Heart right ventricle (tissue), 16 donors: ENCODE measurements at regions not wholly inside any gene's neighbourhood (a gene's known extent, or its start where the extent isn't known, plus 50 kb on each side); places are given as distances from the start of the nearest gene placed in this dataset.
A peak's percentile ranks its signal among the peaks of the same experiment; 100 is the strongest.

Experiments used
- ATAC-seq, 8 donors: fragments of 200-7000 bp; cut with Tn5 transposase; one replicate each; pipeline ENCODE4 v1.9.1; 2020; ENCODE audit warnings: mild to moderate bottlenecking in 8 of 8, moderate library complexity in 8 of 8, moderate number of reproducible peaks in 1 of 8
- DNase-seq, 2 donors: peaks; one replicate each; pipeline ENCODE4 v3.0.0-alpha.2; 2020
- H3K27ac ChIP-seq, 10 donors: fragments of 200-600 bp; sonication (generic) in 2 of 10; one replicate each; pipeline versions ENCODE4 v1.5.0 to v1.8.0; 2020 to 2022; ENCODE audit warnings: mild to moderate bottlenecking in 3 of 10
- H3K27me3 ChIP-seq, 7 donors: fragments of 200-600 bp; one replicate each; pipeline ENCODE4 v1.8.0; 2021 to 2022; ENCODE audit warnings: mild to moderate bottlenecking in 2 of 7
- H3K36me3 ChIP-seq, 9 donors: fragments of 200-600 bp; sonication (generic) in 1 of 9; one replicate each; pipeline versions ENCODE4 v1.5.0 to v1.8.0; 2020 to 2022; ENCODE audit warnings: mild to moderate bottlenecking in 2 of 9
- H3K4me1 ChIP-seq, 9 donors: fragments of 200-600 bp; sonication (generic) in 1 of 9; one replicate each; pipeline versions ENCODE4 v1.5.0 to v1.8.0; 2020 to 2022; ENCODE audit warnings: mild to moderate bottlenecking in 4 of 9
- H3K4me3 ChIP-seq, 10 donors: fragments of 200-600 bp; sonication (generic) in 2 of 10; one replicate each; pipeline versions ENCODE4 v1.5.0 to v1.8.0; 2020 to 2022; ENCODE audit warnings: mild to moderate bottlenecking in 7 of 10, moderate library complexity in 2 of 10
- H3K9me3 ChIP-seq, 11 donors: fragments of 200-600 bp in 10 of 11; sonication (generic) in 2 of 11; one replicate each; pipeline versions ENCODE4 v1.5.0 to v1.8.0; 2013 to 2022; ENCODE audit warnings: mild to moderate bottlenecking in 2 of 11, control low read depth in 1 of 11, moderate library complexity in 1 of 11
- WGBS, 2 donors: extraction: QIAGEN DNeasy Blood & Tissue Kit; methylation state at CpG; one replicate each; pipeline ENCODE4 v1.1.7; 2013; ENCODE audit warnings: inconsistent platforms in 1 of 2; 5-methylcytosine and 5-hydroxymethylcytosine counted together
- intact Hi-C, 10 donors: fragments of 100-400 bp; cut with DNase I; formaldehyde crosslinking; loops; one replicate each; pipeline versions ENCODE4 v1.11.1 to v1.14.2; 2022
- TF ChIP-seq, protein P1 (sequence below), 9 donors: fragments of 200-600 bp; sonication (generic) in 2 of 9; IDR thresholded peaks; one replicate each; pipeline versions ENCODE4 v1.5.0 to v1.8.0; 2021 to 2022; ENCODE audit warnings: antibody characterized with exemption in 9 of 9, mild to moderate bottlenecking in 5 of 9, moderate library complexity in 1 of 9
- donor health status: Arrhythmogenic right ventricular cardiomyopathy.
- donor health status: ischemic (EF 13 %, LVEDD 7.1; RV severe dilation, severe dysfunction).
- donor health status: healthy with polysubstance abuse.
- donor health status: DM: no; HTN: yes; CAD: no.
- donor health status: DM: no; HTN: no; CAD: no.
- donor health status: ischemic (EF 25% LVEDD 6.9; RV normal size, moderate dysfunction).
- donor health status: ischemic (EF 25% LVEDD 5.7; RV mildly dilated, moderate dysfunction).
- donor health status: healthy.
- donor health status: DM: yes; HTN: yes; CAD: no.
- donor health status: Ischemic cardiomyopathy.
- donor health status: ischemic (EF 35%, LVEDD 5.7; RV mildly dilated, moderate dysfunction).
- donor health status: nonischemic (EF 11% LVEDD 7.7; RV severe dilation, severe dysfunction).
- donor health status: DM: yes; HTN: yes; CAD: no.
- donor health status: PGD.
- donor health status: ischemic (EF 29% LVEDD 5.4; RV normal size, mild dysfunction).
- donor health status: nonischemic (EF 23%, LVEDD 6.1; RV moderate dilation, normal function).

DNA sequence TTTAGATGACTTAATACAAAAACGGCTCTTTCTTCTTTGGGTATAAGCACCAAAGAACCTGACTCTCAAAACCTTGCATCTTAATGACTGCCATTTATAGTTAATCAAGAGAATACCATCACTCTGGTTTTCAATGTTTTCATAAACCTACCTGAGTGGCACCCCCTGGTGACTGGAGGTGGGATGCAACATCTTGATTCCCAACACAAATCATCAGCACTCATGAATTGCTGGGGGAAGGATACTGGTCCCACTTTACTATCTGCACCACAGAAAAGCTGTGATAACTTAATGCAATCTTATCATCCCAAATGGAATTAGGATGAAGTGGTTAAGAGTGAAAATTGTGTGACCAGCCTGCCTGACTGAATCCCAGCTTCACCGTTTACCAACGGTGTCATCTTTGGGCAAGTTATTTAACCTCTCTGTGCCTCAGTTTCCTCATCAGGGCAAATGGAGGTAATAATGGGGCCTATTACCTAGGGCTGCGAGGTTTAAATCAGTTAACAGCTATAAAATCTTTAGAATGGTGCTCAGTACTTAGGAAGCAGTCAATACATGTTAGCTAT, 366.4 kb downstream of the KLF12 start:
- ATAC-seq = no peak
- peak overlapping the region in 7 of 10 donors; percentile 21 to 81 (median 69) for H3K27ac ChIP-seq
- 76 to 77% methylated on average over 4 of the region's 4 CpGs for WGBS, 2 donors
- DNase-seq = no peak
- H3K4me3 ChIP-seq = no peak overlapping the region
- peaks cover 0 to 9% (median 0%) of the 10 kb centered on the region in 9 donors for H3K36me3 ChIP-seq
- no peaks in the 10 kb centered on the region for H3K27me3 ChIP-seq
- intact Hi-C loops = loop anchor here in 4 of 10 donors (5.0 to 10.0 kb wide), 4 partner anchors 277 to 1457 kb away; partner anchors contain the start of gene KLF12 (in 1 of the 4)
- no peaks in the 10 kb centered on the region for H3K9me3 ChIP-seq
- TF ChIP-seq, protein P1, sequence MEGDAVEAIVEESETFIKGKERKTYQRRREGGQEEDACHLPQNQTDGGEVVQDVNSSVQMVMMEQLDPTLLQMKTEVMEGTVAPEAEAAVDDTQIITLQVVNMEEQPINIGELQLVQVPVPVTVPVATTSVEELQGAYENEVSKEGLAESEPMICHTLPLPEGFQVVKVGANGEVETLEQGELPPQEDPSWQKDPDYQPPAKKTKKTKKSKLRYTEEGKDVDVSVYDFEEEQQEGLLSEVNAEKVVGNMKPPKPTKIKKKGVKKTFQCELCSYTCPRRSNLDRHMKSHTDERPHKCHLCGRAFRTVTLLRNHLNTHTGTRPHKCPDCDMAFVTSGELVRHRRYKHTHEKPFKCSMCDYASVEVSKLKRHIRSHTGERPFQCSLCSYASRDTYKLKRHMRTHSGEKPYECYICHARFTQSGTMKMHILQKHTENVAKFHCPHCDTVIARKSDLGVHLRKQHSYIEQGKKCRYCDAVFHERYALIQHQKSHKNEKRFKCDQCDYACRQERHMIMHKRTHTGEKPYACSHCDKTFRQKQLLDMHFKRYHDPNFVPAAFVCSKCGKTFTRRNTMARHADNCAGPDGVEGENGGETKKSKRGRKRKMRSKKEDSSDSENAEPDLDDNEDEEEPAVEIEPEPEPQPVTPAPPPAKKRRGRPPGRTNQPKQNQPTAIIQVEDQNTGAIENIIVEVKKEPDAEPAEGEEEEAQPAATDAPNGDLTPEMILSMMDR (IDR thresholded peaks at IDR 0.05) = peak in 6 of 9 donors; percentile 5 to 50 (median 30)
- H3K4me1 ChIP-seq = peaks cover 0 to 37% (median 33%) of the 10 kb centered on the region in 9 donors

DNA sequence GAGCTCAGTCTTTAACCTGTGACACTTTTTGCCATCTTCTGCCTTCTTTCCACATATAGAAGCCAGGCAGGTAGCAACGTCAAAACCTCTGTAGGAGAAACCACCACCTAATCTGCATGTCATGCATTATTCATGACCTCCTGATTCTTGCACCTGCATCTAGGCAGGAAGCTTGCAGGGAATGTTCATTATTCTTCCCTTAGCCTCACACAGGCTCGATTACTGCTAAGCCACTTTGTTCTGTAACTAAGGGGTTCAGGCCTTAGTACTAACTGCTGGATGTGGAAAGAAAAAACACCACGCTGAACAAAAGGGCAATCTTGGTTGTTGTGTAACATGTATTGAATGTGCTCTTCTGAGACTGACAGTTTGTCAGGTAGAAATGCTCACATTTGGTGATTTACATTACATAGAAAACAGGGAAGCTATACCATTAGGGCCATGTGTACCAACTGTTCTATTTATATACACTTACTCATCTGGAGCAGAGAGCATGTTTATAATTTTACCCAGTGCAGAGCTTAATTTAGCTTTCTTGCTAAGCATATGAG, 366.9 kb downstream of the KLF12 start:
- Histone ChIP-seq H3K27me3 (no peaks in the 10 kb centered on the region), H3K9me3 (no peaks in the 10 kb centered on the region), H3K4me1 (peaks cover 0 to 37% (median 33%) of the 10 kb centered on the region in 9 donors), H3K4me3 (no peak overlapping the region), H3K36me3 (peaks cover 0 to 15% (median 0%) of the 10 kb centered on the region in 9 donors), H3K27ac (peak overlapping the region in 7 of 10 donors; percentile 21 to 81 (median 69))
- DNase-seq = no peak
- peak in 5 of 8 donors; percentile 25 to 67 (median 56) for ATAC-seq
- TF ChIP-seq, protein P1 (IDR thresholded peaks at IDR 0.05) = no peak
- intact Hi-C loops = loop anchor here in 4 of 10 donors (5.0 to 10.0 kb wide), 4 partner anchors 278 to 1458 kb away; partner anchors contain the start of gene KLF12 (in 1 of the 4)
- WGBS, 2 donors = 38 to 43% methylated on average over 3 of the region's 3 CpGs

DNA sequence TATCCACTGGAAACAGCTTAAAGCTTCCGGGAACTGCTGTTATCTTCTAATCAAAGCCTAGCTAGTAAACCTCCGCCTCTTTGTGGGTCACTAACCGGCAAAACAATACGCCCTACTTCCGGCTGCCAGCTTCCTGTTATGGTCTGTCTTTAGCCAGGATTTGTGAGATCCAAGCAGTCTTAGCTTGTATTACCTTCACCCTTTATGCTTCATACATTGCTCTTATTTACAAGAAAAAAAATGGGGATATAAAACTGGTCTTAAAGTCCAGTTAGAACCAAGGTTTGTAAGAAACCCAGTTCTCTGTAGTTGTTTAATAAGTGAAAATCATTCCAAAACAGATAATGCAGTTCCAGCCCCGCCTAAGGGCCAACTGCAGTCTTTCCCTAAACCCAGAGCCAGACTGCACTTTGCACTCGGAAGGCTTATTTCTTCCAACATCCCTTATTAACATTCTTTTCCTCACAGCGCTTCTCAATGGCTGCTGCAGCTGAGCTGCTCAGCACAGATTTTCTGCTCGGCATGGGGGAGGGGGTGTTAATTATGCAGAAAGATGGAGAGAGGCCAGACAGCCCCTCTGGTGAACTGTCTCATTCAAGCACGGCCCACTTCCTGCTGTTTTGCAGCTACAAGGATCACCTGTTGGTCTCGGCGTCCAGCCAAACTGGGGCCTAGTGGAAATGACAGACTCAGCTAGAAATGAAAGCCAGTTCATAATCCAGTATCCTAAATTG, 368.4 kb downstream of the KLF12 start:
- Histone ChIP-seq H3K4me1 (peaks cover 0 to 37% (median 33%) of the 10 kb centered on the region in 9 donors), H3K27ac (peak overlapping the region; percentile 1 to 81 (median 66)), H3K9me3 (no peaks in the 10 kb centered on the region), H3K36me3 (peaks cover 0 to 21% (median 0%) of the 10 kb centered on the region in 9 donors), H3K4me3 (peak overlapping the region in 6 of 10 donors; percentile 6 to 27 (median 16)), H3K27me3 (no peaks in the 10 kb centered on the region)
- TF ChIP-seq, protein P1 (IDR thresholded peaks at IDR 0.05) = peak in 1 of 9 donors; percentile 18
- DNase-seq (peak; percentile 80 to 93), ATAC-seq (peak; percentile 72 to 93 (median 86))
- 14 to 16% methylated on average over 12 of the region's 12 CpGs for WGBS, 2 donors
- intact Hi-C loops = loop anchor here in 4 of 10 donors (5.0 to 10.0 kb wide), 4 partner anchors 279 to 1459 kb away; partner anchors contain the start of gene KLF12 (in 1 of the 4)

DNA sequence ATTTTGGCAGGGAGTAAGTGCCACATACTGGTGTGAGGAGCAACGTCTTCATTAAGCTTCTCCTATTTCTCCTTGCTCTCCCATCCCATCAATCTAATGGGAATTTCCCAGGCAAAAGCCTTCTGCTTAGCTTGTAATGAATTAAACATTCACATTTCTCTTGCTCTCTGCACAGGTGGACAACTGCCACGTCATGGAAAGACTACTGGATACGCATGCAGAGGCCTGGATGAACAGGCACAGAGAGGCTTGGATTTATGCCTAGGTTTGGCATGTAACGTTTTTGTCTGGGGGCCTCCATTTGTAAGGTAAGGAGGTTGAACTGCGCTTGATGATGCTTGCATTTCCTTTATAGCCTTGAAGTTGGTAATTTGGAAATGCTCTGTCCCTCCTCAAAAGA, 374.8 kb downstream of the KLF12 start:
- H3K4me3 ChIP-seq = no peak overlapping the region
- intact Hi-C loops = loop anchor here in 7 of 10 donors (5.0 to 10.0 kb wide), 7 partner anchors 75 to 1465 kb away; partner anchors contain the start of gene KLF12 (in 2 of the 7)

More for the DNA sequence above, 374.8 kb downstream of the KLF12 start:
- H3K27me3 ChIP-seq = no peaks in the 10 kb centered on the region
- ATAC-seq (no peak), DNase-seq (no peak)
- 84 to 90% methylated on average over 5 of the region's 5 CpGs for WGBS, 2 donors
- TF ChIP-seq, protein P1 (IDR thresholded peaks at IDR 0.05) = no peak
- H3K36me3 ChIP-seq = peaks cover 0 to 21% (median 0%) of the 10 kb centered on the region in 9 donors
- no peak overlapping the region for H3K27ac ChIP-seq
- H3K9me3 ChIP-seq = no peaks in the 10 kb centered on the region
- peaks cover 0 to 10% (median 0%) of the 10 kb centered on the region in 9 donors for H3K4me1 ChIP-seq
